Left lung (tissue), 4 donors: ENCODE measurements at regions not wholly inside any gene's neighbourhood (a gene's known extent, or its start where the extent isn't known, plus 50 kb on each side); places are given as distances from the start of the nearest gene placed in this dataset.

ENCODE experiments used
- ATAC-seq: fragments of 200-7000 bp; cut with Tn5 transposase; one replicate; pipeline ENCODE4 v1.9.1; 2020; ENCODE audit warnings: moderate library complexity
- DNase-seq, 4 donors: peaks; one replicate each; pipeline ENCODE4 v3.0.0-alpha.2; 2013 to 2020
- H3K27ac ChIP-seq, 2 donors: fragments of 200-600 bp; sonication (generic) in 1 of 2; one replicate each; pipeline versions ENCODE4 v1.5.0 to v1.8.0; 2020 to 2021
- H3K27me3 ChIP-seq, 2 donors: fragments of 200-600 bp; sonication (generic) in 1 of 2; one replicate each; pipeline versions ENCODE4 v1.5.0 to v1.8.0; 2020 to 2021
- H3K36me3 ChIP-seq, 2 donors: fragments of 200-600 bp; sonication (generic) in 1 of 2; one replicate each; pipeline versions ENCODE4 v1.5.0 to v1.8.0; 2020 to 2021
- H3K4me1 ChIP-seq, 2 donors: fragments of 200-600 bp; one replicate each; pipeline ENCODE4 v1.8.0; 2021
- H3K4me3 ChIP-seq, 2 donors: fragments of 200-600 bp; sonication (generic) in 1 of 2; one replicate each; pipeline versions ENCODE4 v1.5.0 to v1.8.0; 2020 to 2021; ENCODE audit warnings: mild to moderate bottlenecking in 1 of 2
- H3K9me3 ChIP-seq, 2 donors: fragments of 200-600 bp; sonication (generic) in 1 of 2; one replicate each; pipeline versions ENCODE4 v1.5.0 to v1.8.0; 2020 to 2021
- CTCF ChIP-seq, 2 donors: fragments of 200-600 bp; sonication (generic) in 1 of 2; IDR thresholded peaks; one replicate each; pipeline versions ENCODE4 v1.5.0 to v1.8.0; 2021; ENCODE audit warnings: antibody characterized with exemption in 2 of 2
- intact Hi-C, 2 donors: fragments of 100-400 bp; cut with DNase I; formaldehyde crosslinking; loops; one replicate each; pipeline versions ENCODE4 v1.11.2 to v1.14.2; 2022
- donor health status: DM: no; HTN: yes; CAD: no.
- donor health status: DM: no; HTN: no; CAD: no.

GRCh38 chr10:21197838-21198237 lies 300.7 kb upstream of the NEBL start:
- H3K4me1 ChIP-seq = no peaks in the 10 kb centered on the region
- intact Hi-C loops = no loop called here
- no peak overlapping the region for H3K27ac ChIP-seq
- TF ChIP-seq CTCF (IDR thresholded peaks at IDR 0.05) = no peak
- no peaks in the 10 kb centered on the region for H3K36me3 ChIP-seq
- DNase-seq (no peak), ATAC-seq (no peak)
- no peak overlapping the region for H3K4me3 ChIP-seq
- H3K27me3 ChIP-seq = no peaks in the 10 kb centered on the region
- H3K9me3 ChIP-seq = peaks cover 0 to 16% of the 10 kb centered on the region in 2 donors

GRCh38 chr10:21196822-21197395 lies 299.8 kb upstream of the NEBL start:
- Histone ChIP-seq H3K36me3 (no peaks in the 10 kb centered on the region), H3K27ac (no peak overlapping the region), H3K9me3 (peaks cover 0 to 16% of the 10 kb centered on the region in 2 donors), H3K4me1 (no peaks in the 10 kb centered on the region), H3K4me3 (no peak overlapping the region), H3K27me3 (no peaks in the 10 kb centered on the region)
- peak in 2 of 4 donors; percentile 48 to 53 for DNase-seq
- no peak for TF ChIP-seq CTCF (IDR thresholded peaks at IDR 0.05)
- ATAC-seq = no peak
- intact Hi-C loops = no loop called here

GRCh38 chr10:21195252-21195651 lies 298.1 kb upstream of the NEBL start:
- H3K27me3 ChIP-seq = no peaks in the 10 kb centered on the region
- peaks cover 0 to 16% of the 10 kb centered on the region in 2 donors for H3K9me3 ChIP-seq
- no peak for TF ChIP-seq CTCF (IDR thresholded peaks at IDR 0.05)
- intact Hi-C loops = no loop called here
- H3K27ac ChIP-seq = no peak overlapping the region
- no peaks in the 10 kb centered on the region for H3K36me3 ChIP-seq
- ATAC-seq (peak; percentile 68), DNase-seq (no peak)
- H3K4me3 ChIP-seq = no peak overlapping the region
- H3K4me1 ChIP-seq = no peaks in the 10 kb centered on the region

- Histone ChIP-seq H3K9me3 (peaks cover 0 to 16% of the 10 kb centered on the region in 2 donors), H3K4me1 (no peaks in the 10 kb centered on the region), H3K27me3 (no peaks in the 10 kb centered on the region), H3K36me3 (no peaks in the 10 kb centered on the region), H3K27ac (peak overlapping the region in 1 of 2 donors; percentile 11), H3K4me3 (no peak overlapping the region)
- ATAC-seq (peak; percentile 86), DNase-seq (peak in 1 of 4 donors; percentile 49)
- intact Hi-C loops = no loop called here
- no peak for TF ChIP-seq CTCF (IDR thresholded peaks at IDR 0.05)
Measured at GRCh38 chr10:21194510-21194993, 297.4 kb upstream of the NEBL start.

GRCh38 chr10:21193196-21193595 lies 296.1 kb upstream of the NEBL start:
- TF ChIP-seq CTCF (IDR thresholded peaks at IDR 0.05) = no peak
- DNase-seq = no peak

More at GRCh38 chr10:21193196-21193595, 296.1 kb upstream of the NEBL start:
- Histone ChIP-seq H3K27me3 (no peaks in the 10 kb centered on the region), H3K4me1 (no peaks in the 10 kb centered on the region), H3K4me3 (no peak overlapping the region), H3K9me3 (peaks cover 0 to 12% of the 10 kb centered on the region in 2 donors), H3K27ac (no peak overlapping the region), H3K36me3 (no peaks in the 10 kb centered on the region)
- no peak for ATAC-seq
- intact Hi-C loops = no loop called here
